AG09309 (cell line): ENCODE measurements at regions not wholly inside any gene's neighbourhood (a gene's known extent, or its start where the extent isn't known, plus 50 kb on each side); places are given as distances from the start of the nearest gene placed in this dataset.

Source experiments
- DNase-seq: peaks from one replicate; pipeline ENCODE4 v3.0.0-alpha.2; 2010; ENCODE audit warnings: low read depth
- H3K4me3 ChIP-seq: 2 replicates; pipeline ENCODE4 v1.5.1; 2011; ENCODE audit warnings: mild to moderate bottlenecking, low read depth, low read length, moderate library complexity; ENCODE audit not compliant: control insufficient read depth
- CTCF ChIP-seq: IDR thresholded peaks from 2 replicates; pipeline ENCODE4 v1.5.1; 2011; ENCODE audit warnings: mild to moderate bottlenecking, low read depth, low read length, inconsistent platforms; ENCODE audit not compliant: insufficient read depth, control insufficient read depth; ENCODE audit errors: missing control alignments

- TF ChIP-seq CTCF: no peak
- peak overlapping the region; percentile 23 for H3K4me3 ChIP-seq
- DNase-seq: no peak
These were observed 227.4 kb upstream of the AZI2 start for GRCh38 chr3:28575746-28576613.

GRCh38 chr3:28576614-28577200, 228.1 kb upstream of the AZI2 start:
- no peak for DNase-seq
- H3K4me3 ChIP-seq: no peak overlapping the region; the same call in 1 of the 2 replicates
- TF ChIP-seq CTCF: no peak

GRCh38 chr3:28577941-28578500, 229.4 kb upstream of the AZI2 start:
- DNase-seq: no peak
- no peak overlapping the region for H3K4me3 ChIP-seq
- TF ChIP-seq CTCF: no peak

- H3K4me3 ChIP-seq: no peak overlapping the region
- no peak for TF ChIP-seq CTCF
- no peak for DNase-seq
These were observed 237.7 kb upstream of the AZI2 start for GRCh38 chr3:28586325-28586724.

GRCh38 chr3:28587723-28588122, 239.1 kb upstream of the AZI2 start:
- no peak for DNase-seq
- no peak for TF ChIP-seq CTCF
- H3K4me3 ChIP-seq: no peak overlapping the region

- TF ChIP-seq CTCF: no peak
- no peak overlapping the region for H3K4me3 ChIP-seq
- no peak for DNase-seq
These were observed 241.6 kb upstream of the AZI2 start for GRCh38 chr3:28590216-28590615.
